Omental fat pad (tissue), 3 donors: ENCODE measurements at regions not wholly inside any gene's neighbourhood (a gene's known extent, or its start where the extent isn't known, plus 50 kb on each side); places are given as distances from the start of the nearest gene placed in this dataset.

Experiments used
- ATAC-seq: fragments of 150-250 bp; one replicate; pipeline ENCODE4 v1.9.1; 2016; ENCODE audit warnings: mild to moderate bottlenecking, moderate library complexity; ENCODE audit not compliant: low FRiP score
- DNase-seq: peaks from one replicate; pipeline ENCODE4 v3.0.0-alpha.2; 2019; ENCODE audit warnings: low spot score
- CTCF ChIP-seq, 3 donors: fragments of 450-650 bp; IDR thresholded peaks; one replicate each; pipeline ENCODE4 v1.5.1; 2016 to 2017; ENCODE audit warnings: antibody characterized with exemption in 3 of 3, mild to moderate bottlenecking in 3 of 3, moderate library complexity in 2 of 3

GRCh38 chr1:105934806-105935205, 1121.7 kb upstream of the PRMT6 start:
- no peak for ATAC-seq
- DNase-seq = no peak
- no peak for TF ChIP-seq CTCF (IDR thresholded peaks at IDR 0.05)

GRCh38 chr1:105964879-105965278, 1091.6 kb upstream of the PRMT6 start:
- no peak for TF ChIP-seq CTCF (IDR thresholded peaks at IDR 0.05)
- DNase-seq (no peak), ATAC-seq (no peak)

GRCh38 chr1:105997516-105997915, 1059.0 kb upstream of the PRMT6 start:
- no peak for TF ChIP-seq CTCF (IDR thresholded peaks at IDR 0.05)
- no peak for DNase-seq
- no peak for ATAC-seq

- ATAC-seq (no peak), DNase-seq (no peak)
- no peak for TF ChIP-seq CTCF (IDR thresholded peaks at IDR 0.05)
Observed at GRCh38 chr1:106022312-106022902, 1034.1 kb upstream of the PRMT6 start.

GRCh38 chr1:106027871-106028270, 1028.6 kb upstream of the PRMT6 start:
- no peak for TF ChIP-seq CTCF (IDR thresholded peaks at IDR 0.05)
- DNase-seq = no peak
- ATAC-seq = no peak

- ATAC-seq (no peak), DNase-seq (no peak)
- TF ChIP-seq CTCF (IDR thresholded peaks at IDR 0.05) = no peak
Observed at GRCh38 chr1:106037526-106037925, 1018.9 kb upstream of the PRMT6 start.

- TF ChIP-seq CTCF (IDR thresholded peaks at IDR 0.05) = no peak
- no peak for DNase-seq
- ATAC-seq = no peak
Observed at GRCh38 chr1:106038260-106038659, 1018.2 kb upstream of the PRMT6 start.
